ENCODE measurements at regions not wholly inside any gene's neighbourhood (a gene's known extent, or its start where the extent isn't known, plus 50 kb on each side); places are given as distances from the start of the nearest gene placed in this dataset.

DNA sequence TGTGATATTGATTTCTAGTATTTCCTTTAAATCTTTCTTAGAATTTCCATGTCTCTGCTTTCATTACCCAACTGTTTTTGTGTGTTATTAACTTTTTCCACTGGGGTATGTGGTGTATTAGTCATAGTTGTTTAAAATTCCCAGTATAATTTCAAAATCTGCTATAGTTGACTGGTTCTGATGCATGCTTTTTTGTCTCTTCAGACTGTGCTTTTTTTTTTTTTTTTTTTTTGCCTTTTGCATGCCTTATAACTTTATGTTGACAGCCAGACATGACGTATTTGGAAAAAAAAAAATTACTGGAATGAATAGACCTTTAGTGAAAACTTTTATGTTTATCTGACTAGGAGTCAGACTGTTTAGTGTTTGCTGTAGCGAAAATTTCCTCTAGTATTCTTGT lies 580.4 kb downstream of the ANKRD50 start:
- TF ChIP-seq, protein P1, sequence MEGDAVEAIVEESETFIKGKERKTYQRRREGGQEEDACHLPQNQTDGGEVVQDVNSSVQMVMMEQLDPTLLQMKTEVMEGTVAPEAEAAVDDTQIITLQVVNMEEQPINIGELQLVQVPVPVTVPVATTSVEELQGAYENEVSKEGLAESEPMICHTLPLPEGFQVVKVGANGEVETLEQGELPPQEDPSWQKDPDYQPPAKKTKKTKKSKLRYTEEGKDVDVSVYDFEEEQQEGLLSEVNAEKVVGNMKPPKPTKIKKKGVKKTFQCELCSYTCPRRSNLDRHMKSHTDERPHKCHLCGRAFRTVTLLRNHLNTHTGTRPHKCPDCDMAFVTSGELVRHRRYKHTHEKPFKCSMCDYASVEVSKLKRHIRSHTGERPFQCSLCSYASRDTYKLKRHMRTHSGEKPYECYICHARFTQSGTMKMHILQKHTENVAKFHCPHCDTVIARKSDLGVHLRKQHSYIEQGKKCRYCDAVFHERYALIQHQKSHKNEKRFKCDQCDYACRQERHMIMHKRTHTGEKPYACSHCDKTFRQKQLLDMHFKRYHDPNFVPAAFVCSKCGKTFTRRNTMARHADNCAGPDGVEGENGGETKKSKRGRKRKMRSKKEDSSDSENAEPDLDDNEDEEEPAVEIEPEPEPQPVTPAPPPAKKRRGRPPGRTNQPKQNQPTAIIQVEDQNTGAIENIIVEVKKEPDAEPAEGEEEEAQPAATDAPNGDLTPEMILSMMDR (IDR thresholded peaks at IDR 0.05) = no peak
- Histone ChIP-seq H3K4me1 (no peaks in the 10 kb centered on the region), H3K4me3 (no peak overlapping the region), H3K36me3 (no peaks in the 10 kb centered on the region), H3K27me3 (no peaks in the 10 kb centered on the region), H3K27ac (no peak overlapping the region), H3K9me3 (peaks cover 0 to 32% (median 7%) of the 10 kb centered on the region in 11 donors)
- ATAC-seq (no peak), DNase-seq (no peak)
- WGBS, 2 donors = 94% methylated on average over 2 of the region's 2 CpGs
- intact Hi-C loops (cut with DNase I) = no loop called here

DNA sequence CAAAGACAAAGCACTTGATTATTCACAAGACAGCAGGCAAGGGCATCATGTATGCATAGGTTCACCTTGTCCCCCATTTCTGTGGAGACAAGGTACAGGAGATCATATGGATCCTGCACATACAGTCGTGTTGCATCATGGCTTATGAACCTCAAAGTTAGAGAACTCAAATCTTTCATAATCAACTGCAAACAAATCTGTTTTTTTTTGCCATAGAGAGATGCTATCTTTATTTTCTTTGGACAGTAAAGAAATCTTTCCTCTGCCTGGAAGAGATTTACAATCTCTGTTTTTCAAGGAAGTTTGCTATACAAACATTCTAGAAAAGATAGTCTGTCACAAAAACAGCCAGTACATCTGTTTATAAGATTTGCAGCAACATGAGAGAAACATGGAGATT lies 578.8 kb downstream of the ANKRD50 start:
- Histone ChIP-seq H3K4me1 (no peaks in the 10 kb centered on the region), H3K27me3 (no peaks in the 10 kb centered on the region), H3K9me3 (peaks cover 0 to 32% (median 7%) of the 10 kb centered on the region in 11 donors), H3K36me3 (no peaks in the 10 kb centered on the region), H3K4me3 (no peak overlapping the region), H3K27ac (no peak overlapping the region)
- DNase-seq = no peak
- WGBS, 2 donors = 66 to 76% methylated on average over 1 of the region's 1 CpG
- TF ChIP-seq, protein P1 (IDR thresholded peaks at IDR 0.05) = no peak
- ATAC-seq = no peak
- intact Hi-C loops (cut with DNase I) = no loop called here

GRCh38 chr4:124135409-124135813 lies 577.1 kb downstream of the ANKRD50 start:
- Histone ChIP-seq H3K27ac (no peak overlapping the region), H3K4me1 (no peaks in the 10 kb centered on the region), H3K36me3 (no peaks in the 10 kb centered on the region), H3K4me3 (no peak overlapping the region), H3K27me3 (no peaks in the 10 kb centered on the region), H3K9me3 (peaks cover 0 to 26% (median 7%) of the 10 kb centered on the region in 11 donors)
- 39 to 50% methylated on average over 1 of the region's 1 CpG for WGBS, 2 donors
- ATAC-seq (no peak), DNase-seq (no peak)
- TF ChIP-seq, protein P1 (IDR thresholded peaks at IDR 0.05) = no peak
- intact Hi-C loops (cut with DNase I) = no loop called here

- DNase-seq = no peak
- 91 to 97% methylated on average over 6 of the region's 6 CpGs for WGBS, 2 donors
- Histone ChIP-seq H3K27ac (no peak overlapping the region), H3K9me3 (no peaks in the 10 kb centered on the region), H3K27me3 (no peaks in the 10 kb centered on the region), H3K36me3 (no peaks in the 10 kb centered on the region), H3K4me1 (peaks cover 0 to 7% (median 0%) of the 10 kb centered on the region in 9 donors), H3K4me3 (no peak overlapping the region)
- no peak for ATAC-seq
- TF ChIP-seq, protein P1 (IDR thresholded peaks at IDR 0.05) = no peak
- intact Hi-C loops (cut with DNase I) = no loop called here
Observed at GRCh38 chr4:124139044-124139443, 573.5 kb downstream of the ANKRD50 start.
